GM18502 (cell line): ENCODE measurements at regions not wholly inside any gene's neighbourhood (a gene's known extent, or its start where the extent isn't known, plus 50 kb on each side); places are given as distances from the start of the nearest gene placed in this dataset.
A peak's percentile ranks its signal among the peaks of the same experiment; 100 is the strongest.

Source experiments
- ATAC-seq: cut with Tn5 transposase; IDR thresholded peaks from one replicate; pipeline ENCODE4 v1.9.1; 2021; ENCODE audit warnings: mild to moderate bottlenecking; ENCODE audit not compliant: unreplicated experiment, poor library complexity

DNA sequence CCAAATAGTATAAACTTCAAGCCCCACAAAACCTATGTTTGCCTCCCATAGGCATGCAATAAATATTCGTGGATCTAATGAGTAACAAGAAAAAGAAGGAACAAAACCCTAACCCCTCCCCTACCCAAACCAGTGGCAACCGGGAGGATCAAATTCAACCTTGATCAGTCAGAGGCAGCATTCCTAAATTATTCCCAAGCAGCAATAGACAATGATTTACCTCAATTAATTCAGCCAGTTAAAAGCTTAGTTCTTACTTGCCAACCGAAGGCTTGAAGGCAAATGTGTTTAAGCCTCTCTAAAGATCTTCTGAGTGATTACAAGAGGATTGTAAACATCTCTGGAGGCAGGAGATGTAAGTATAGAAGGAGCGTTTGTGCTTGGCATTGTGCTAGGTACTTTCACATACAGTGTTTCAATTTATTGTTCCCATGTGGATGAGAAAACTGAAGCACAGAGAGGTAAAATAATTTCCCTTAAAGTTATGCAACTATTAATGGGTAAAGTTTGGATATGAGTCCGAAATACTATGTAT, 197.7 kb downstream of the MTX2 start:
- ATAC-seq, result no peak

DNA sequence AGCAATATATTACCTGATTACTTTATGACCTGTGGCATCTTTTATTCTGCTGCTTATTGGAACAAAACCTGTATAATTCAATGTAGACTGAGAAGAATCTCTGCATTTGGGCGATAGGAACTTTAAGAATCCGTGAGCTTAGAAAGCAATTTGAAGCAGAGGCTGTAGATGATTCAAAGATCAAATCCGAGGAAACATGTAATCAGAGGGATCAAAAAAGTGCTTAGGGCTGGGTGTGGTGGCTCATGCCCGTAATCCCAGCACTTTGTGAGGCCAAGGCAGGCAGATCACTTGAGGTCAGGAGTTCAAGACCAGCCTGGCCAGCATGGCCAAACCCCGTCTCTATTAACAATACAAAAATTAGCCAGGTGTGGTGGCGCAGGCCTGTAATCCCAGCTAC, 198.4 kb downstream of the MTX2 start:
- no peak for ATAC-seq

DNA sequence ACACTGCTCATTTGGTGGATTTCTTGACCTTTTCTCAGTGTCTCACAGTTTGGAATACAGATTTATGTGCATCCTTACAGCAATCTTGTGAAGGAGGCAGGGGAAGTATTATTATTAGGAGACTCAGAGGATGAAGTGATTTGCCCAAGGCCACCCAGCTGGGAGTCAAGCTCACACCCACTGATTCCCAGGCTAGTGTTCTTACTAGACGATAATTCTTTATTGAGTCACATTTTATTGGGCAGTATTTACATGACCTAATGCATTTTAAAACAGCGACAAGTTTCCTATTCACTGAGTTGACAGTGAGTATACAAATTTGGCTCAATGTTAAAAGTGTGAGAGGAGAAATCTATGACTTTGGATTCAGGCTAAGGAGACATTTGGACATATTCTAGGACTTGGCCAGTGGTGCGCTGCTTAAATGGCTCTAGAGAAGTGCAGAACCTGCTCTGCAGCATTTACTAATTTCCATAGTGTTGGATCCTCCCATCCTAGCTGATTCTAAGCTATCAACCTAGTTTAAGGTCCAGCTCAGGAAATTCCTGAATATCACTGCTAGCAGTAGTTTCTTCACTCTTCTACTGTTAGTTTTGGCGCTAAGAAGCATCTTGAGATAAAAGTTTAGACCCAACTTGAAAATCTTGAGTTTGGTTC, 199.3 kb downstream of the MTX2 start:
- ATAC-seq, result no peak

DNA sequence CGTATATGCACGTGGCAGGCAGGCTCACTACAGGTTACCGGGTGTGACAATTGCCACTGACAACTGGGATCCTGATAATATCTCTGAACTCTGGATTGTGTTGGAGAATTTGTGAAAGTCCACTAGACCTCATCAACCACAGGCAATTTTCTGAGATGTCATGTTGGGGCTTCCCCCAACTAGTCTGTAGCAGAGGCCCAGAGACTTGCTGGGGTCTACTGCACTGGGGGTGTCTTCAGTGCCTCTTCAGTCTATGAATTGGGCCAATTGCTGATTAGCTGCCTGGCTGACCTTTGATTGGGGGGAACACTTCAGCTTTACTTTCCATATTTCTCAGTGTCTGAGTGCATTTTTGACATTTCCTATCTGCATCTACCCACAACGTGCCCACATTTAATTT, 201.5 kb downstream of the MTX2 start:
- no peak for ATAC-seq

DNA sequence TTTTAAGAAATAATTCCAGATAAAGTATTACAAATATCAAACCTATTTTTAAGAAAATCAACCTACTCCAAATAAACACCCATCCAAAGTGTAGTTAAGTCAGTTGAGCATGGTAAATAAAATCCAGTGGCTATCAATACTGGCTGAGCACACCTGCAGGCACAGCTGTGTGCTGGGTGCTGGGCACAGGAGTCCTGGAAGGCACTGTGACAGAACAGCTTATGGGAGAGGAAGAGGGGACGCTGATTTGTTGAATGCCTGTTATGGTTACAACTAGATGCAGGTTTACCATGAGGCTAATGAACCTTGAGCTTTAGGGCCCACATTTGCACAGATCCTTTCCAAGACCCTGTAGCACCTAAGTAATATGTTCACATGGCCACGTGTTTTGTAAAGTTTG, 202.7 kb downstream of the MTX2 start:
- no peak for ATAC-seq

DNA sequence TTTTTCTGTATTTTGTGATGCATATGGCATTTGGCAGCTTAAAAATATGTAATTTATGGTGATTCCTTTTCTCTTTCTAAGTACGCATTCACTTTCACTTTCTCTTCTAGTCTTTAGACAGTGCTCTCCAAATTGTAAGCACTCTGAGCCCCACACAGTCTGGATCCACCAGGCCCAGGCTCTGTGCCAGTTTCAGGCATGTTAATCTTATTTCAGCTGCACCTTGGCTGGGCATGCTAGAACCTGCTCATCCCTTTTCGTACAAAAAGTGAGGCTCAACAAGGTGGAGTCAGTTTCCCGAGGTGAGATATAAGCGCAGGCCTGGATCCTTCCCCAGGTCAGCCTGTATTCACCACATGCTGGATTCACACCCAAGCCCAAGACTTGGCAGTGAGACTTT, 203.9 kb downstream of the MTX2 start:
- no peak for ATAC-seq

DNA sequence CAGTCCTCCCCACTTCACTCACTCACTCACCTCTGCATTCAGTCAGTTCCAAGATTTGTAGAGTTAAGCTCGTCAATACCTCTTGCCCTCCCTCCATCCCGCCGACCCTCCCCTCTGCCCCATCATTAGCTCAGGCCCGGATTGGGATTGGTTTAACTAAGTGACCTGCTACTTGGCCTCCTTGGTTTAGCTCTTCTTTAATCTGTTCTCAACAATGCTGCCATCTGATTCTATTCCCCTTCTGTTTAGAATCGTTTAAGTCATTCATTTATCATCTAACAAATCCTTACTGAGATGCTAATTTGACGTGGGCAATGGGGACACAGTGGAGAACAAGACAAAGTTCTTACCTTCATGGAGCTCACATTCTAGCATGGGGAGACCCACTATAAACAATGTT, 204.6 kb downstream of the MTX2 start:
- no peak for ATAC-seq

DNA sequence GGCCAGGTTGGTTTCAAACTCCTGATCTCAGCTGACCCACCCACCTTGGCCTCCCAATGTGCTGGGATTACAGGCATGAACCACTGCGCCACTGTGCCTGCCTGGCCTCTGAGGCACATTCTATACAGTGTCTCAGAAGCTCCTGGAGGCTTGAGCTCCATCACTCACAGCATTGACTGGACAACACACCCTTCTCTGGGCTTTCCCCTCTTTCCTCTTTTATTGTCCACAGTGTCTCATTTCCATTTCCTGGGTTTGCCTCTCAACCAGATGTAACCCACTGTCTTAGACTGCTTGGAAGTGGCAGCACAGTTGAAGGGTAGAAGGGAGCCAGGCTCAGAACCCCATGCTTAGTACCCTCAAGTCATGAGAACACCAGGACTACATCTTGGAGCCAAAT, 208.1 kb downstream of the MTX2 start:
- ATAC-seq, result no peak

DNA sequence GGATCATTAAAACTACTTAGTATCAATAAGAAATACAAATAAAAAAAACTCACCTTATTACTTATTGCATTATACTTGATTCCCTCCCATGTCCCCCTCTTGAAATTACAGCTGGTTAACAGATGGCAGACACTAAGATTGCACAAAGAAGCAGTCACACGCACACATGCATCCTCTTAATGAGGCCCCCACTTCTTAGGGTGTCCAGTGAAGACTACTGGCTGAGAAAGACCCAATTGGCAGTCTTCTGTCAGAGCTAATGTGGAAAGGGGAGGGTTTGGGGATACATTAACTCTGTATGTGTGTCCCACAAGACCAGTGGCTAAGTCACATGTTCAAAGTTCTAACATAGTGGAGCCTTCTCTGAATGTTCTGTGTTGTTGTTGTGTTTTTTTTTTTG, 210.7 kb downstream of the MTX2 start:
- no peak for ATAC-seq

DNA sequence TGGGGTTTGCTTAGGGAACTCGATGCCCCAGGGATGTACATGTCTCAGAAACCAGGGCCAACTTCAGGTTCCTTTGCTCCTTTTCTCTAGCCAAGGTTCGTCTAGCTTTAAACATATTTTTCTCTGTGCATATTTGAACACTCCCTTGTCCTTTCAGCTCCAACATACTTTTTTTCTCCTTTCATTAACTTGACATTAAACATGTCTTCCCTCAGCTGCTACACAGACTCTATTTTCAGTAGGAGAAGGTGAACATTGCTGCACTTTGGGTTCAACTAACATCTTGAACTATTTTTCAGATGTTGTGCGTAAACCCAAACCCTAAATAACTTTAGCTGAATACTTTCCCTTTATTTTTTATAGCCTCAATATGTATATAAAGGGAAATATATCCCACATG, 212.9 kb downstream of the MTX2 start:
- ATAC-seq, result no peak

DNA sequence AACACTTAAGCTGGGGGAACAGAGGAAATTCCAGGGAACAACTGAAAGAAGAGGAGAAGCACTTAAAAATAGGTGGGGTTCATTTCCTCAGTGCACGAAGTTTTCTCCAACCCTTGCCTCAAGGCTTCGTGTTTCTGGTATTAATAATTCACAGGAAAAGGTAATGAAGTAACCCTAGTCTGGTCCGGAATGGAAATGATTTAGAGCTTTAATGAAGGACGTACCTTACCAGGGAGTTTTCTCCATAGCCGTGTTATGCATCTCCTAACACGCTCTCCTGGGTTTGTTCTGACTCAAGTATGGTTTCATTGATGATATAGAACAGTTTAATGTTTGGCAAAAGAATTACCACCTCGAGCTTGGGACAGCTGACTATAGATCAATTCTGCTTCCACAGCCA, 214.2 kb downstream of the MTX2 start:
- no peak for ATAC-seq

DNA sequence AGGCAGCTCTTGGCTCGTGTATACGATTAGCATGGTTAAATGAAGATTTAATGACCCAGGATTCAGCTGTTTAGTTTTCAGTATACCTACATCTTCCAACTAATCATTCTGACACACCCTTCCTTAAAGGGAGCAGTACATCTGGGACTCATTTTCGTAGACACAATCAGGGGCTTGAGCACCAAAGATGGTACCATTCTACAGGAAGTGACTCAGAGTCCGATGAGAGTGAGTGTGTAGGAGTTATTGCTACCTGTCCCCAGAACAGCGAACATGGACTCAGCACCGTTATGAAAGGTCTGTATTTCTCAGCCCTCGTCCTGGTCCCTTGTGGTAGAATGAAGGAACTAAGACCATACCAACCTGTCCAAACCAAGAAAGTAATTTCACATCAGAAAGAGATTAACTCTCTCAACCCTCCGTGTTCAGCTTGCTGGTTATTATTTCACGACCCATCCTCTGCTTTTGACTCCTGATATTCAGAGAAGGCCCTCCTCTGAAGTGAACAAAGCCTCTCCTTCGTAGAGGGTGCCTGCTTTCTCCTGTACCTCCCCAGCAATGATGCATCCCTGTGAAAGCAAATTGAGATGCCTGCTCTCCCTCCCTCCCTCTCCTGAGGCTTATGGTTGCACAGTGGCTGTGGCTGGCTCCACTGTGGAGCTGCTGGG, 214.8 kb downstream of the MTX2 start:
- no peak for ATAC-seq

DNA sequence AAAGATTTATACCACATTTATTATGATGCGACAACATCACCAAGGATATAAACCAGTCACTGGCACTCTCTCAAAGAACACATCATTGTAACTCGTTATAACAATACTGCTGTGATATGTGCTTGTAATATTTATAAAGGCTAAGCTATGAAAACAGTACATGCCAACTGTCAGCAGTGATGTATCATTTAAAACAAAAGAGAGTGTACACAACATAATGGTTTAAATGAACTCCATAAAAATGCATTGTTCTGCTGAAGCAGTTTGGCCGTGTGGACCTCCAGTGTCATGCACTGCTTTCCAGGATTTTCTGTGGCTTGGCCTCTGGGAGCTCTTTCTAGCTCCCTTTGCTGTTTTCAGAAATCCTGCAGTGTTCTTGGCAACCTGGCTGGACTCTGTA, 215.6 kb downstream of the MTX2 start:
- no peak for ATAC-seq

DNA sequence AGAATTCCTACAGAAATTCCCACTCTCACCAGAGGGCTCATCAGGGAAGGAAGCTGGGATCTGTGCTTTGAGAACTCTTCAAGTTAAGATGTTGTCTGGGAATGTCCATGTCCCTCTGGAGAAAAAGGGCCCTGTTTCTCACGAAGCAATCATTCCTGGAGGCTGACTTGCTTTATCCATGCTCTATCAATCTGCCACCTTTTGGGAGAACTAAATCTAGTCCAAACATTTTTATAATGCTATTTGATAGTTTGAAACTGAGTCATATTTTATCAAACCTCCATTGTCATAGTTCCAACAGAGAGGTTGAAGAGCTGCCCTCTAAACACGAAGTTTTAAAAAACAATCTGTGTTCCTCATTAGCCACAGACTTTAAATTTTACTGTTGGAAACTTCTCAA, 219.2 kb downstream of the MTX2 start:
- no peak for ATAC-seq

DNA sequence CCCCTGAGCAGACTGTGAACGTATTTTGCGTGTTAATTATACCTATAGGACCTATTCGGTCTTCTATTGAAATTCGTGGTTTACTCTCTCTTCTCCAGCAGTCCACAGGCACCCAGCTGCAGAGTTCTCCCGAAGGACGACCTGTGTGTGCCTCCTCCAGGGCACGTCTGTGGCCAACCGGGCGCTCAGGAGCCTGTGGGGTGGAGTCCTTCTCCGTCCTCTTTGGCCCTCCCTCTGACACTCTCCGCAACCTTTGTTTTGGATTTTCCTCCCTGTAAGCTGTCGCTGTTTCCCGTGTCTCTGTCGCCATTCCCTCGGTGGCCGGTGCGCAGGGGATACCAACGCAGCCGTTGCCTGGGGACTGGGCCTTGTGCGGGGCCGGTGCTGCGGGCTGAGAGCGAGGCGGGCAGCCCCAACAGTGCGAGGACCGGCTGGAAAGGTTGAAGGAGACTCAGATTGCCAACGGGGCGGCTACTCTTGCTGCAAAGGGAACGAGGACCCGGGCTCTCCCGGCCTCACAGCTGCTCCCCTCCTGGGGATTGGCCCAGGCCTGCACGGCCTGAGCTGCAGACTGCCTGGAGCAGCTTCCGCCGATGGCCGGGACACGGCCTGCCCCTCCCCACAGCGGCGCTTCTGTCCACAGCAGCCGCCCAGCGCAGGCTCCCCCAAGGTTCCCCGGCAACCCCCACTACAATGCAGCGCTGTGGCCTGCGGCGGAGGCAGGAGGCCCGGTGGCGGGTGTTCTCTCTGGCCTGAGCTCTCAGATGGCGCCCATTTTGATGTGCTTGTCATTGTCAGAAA, 221.0 kb downstream of the MTX2 start:
- ATAC-seq, result no peak

DNA sequence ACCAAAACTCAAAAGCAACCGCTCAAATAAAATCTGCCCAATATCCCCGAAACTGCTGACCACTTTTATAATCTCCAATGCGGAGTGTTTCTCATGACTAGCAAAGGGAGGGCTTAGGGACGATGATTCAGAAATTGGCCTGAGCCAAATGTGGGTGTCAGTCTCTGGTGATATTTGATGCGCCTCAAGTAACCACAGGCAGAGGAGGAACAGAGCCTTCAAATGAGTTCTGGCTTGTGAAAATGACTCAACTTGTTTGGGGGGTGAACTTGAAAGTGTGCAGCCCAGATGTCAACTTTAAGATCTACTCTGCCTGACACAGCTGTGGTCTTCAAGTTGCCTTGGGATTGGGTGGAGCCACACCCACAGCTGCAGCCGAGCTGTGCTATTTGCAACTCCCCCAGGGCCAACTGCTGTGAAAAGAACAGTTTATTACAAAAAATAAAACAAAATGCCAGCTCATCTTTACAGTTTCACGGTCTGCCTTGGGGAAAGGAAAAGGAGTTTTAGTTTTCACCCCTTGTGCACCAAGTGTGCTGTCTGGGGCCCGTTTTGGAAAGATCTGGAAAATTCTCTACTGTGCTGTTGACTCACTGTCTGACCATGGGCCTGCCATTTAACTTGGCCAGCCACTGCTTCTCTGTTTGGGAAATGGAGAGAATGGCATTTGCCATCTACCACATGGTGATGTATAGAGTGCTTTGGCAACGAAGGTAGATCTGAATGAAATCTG, 222.1 kb downstream of the MTX2 start:
- peak; percentile 85 for ATAC-seq

DNA sequence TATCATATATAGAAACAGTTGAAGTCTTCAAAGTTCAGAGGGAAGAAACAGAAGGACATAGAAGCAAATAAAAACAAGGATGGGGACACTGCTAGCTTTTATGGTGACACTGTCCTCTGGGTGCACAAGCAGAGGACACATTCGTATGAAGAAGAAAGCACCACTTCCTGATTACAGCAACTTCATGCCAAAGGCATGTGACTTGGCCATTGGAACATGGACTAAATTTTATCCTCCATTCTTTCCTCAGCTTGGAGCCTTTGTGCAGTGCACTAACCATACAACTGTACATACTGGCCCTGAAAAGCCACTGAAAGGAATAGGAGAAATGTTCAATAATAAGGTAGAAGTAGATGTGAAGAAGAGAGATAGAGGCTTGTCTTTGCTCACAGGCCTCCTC, 223.3 kb downstream of the MTX2 start:
- no peak for ATAC-seq

DNA sequence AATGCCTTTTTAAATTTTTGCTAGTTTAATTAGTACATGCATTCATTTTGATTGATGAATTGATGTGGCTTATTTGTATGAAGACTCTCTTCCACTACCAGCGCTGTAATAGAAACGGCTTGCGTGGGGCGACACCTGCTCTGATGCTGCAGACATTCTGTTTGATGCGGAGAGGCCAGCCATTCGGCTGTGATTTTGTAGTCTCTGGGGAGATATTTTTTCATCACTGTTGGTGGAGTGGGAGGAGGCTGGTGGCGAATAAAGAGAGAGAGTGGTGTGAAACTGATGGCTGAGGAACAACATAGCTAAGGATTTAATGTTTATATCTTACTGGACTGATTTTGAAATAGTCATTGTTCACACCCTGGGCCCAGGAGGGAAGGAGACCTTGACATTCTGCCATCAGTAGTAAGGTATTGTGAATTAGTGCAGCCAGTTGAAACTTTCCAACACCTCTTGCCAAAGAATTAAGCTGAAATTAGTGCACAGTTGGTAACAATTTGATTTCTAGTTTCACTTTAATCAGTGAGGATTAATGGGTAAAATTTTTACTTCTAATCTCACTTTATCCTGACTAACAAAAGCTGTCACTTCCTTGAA, 224.1 kb downstream of the MTX2 start:
- no peak for ATAC-seq

DNA sequence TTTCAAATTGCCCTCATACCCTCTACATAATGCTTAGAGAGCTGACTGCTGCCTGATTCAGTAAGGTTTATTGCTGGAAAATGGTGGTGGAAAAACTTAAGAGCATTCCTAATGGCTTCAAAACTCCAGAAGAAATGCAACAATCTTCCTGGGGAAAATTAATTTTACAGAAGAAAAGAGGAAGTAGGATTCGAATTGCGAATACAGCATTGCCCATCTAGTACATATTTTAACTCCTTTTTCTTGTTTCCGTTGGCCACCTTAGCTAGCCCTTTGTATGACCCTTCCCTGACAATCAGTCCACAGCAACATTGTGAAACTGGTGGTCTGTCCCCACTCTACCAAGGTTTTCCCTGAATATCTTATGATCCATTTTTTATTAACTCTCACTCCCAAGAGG, 224.7 kb downstream of the MTX2 start:
- ATAC-seq, result no peak

DNA sequence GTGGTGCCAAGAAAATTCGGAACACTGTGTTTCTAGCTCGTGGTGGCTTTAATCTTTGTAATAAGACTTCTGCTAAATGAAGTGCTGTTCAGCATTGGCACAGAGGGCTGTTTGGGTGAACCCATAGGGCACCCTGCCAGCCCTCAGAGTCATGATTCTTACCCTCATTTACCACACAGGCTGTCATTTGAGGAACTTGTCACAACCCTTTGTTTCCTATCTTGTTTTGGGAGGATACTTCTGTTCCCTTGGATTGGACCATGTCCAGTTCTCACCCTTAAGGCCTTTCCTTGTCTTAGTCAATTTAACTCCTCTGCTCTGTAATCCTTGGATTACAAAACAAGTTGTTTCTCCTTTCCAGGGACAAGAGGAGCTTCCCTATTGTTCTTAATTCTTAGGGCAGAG, 225.7 kb downstream of the MTX2 start:
- ATAC-seq, result no peak
